Astrocyte (in vitro differentiated cells and primary cell): ENCODE measurements at regions not wholly inside any gene's neighbourhood (a gene's known extent, or its start where the extent isn't known, plus 50 kb on each side); places are given as distances from the start of the nearest gene placed in this dataset.

Source experiments
- DNase-seq: peaks from one replicate; pipeline ENCODE4 v3.0.0-alpha.2; 2010; ENCODE audit warnings: low read depth
- FAIRE-seq: peaks from 2 replicates; lab custom pipeline; 2011; peaks lifted over from hg19 to GRCh38; lab: Jason Lieb, UNC
- H2AFZ ChIP-seq: 2 replicates; pipeline ENCODE4 v1.6.0; 2012; ENCODE audit warnings: low read depth, low read length, inconsistent platforms
- H3K27ac ChIP-seq: 2 replicates; pipeline ENCODE4 v1.5.1; 2011; ENCODE audit warnings: low read depth, low read length, inconsistent platforms
- H3K27me3 ChIP-seq: 2 replicates; pipeline ENCODE4 v1.6.0; 2011; ENCODE audit warnings: low read length, inconsistent platforms; ENCODE audit not compliant: insufficient read depth
- H3K36me3 ChIP-seq: 2 replicates; pipeline ENCODE4 v1.5.1; 2011; ENCODE audit warnings: low read length, inconsistent platforms; ENCODE audit not compliant: insufficient read depth
- H3K4me1 ChIP-seq: 2 replicates; pipeline ENCODE4 v1.5.1; 2011; ENCODE audit warnings: low read length, inconsistent platforms; ENCODE audit not compliant: insufficient read depth
- H3K4me2 ChIP-seq: 2 replicates; pipeline ENCODE4 v1.6.0; 2012; ENCODE audit warnings: low read length, inconsistent platforms
- H3K4me3 ChIP-seq: 2 replicates; pipeline ENCODE4 v1.5.1; 2011; ENCODE audit warnings: low read depth, mild to moderate bottlenecking, low read length, inconsistent platforms; ENCODE audit not compliant: insufficient read depth
- H3K79me2 ChIP-seq: 2 replicates; pipeline ENCODE4 v1.6.0; 2012; ENCODE audit warnings: mild to moderate bottlenecking, low read length, inconsistent platforms; ENCODE audit not compliant: insufficient read depth
- H3K9ac ChIP-seq: 2 replicates; pipeline ENCODE4 v1.6.0; 2012; ENCODE audit warnings: mild to moderate bottlenecking, low read length, inconsistent platforms
- H3K9me3 ChIP-seq: 2 replicates; pipeline ENCODE4 v1.5.1; 2012; ENCODE audit warnings: low read depth, mild to moderate bottlenecking, low read length, inconsistent platforms; ENCODE audit not compliant: insufficient read depth
- H4K20me1 ChIP-seq: 2 replicates; pipeline ENCODE4 v1.6.0; 2012; ENCODE audit warnings: low read length, inconsistent platforms; ENCODE audit not compliant: insufficient read depth
- H3K27ac Mint-ChIP-seq: one replicate; pipeline ENCODE4 v1.8.0; 2021; ENCODE audit warnings: mild to moderate bottlenecking, mixed read lengths; ENCODE audit not compliant: unreplicated experiment
- H3K27me3 Mint-ChIP-seq: one replicate; pipeline ENCODE4 v1.8.0; 2021; ENCODE audit warnings: low read depth, mixed read lengths; ENCODE audit not compliant: unreplicated experiment
- H3K36me3 Mint-ChIP-seq: one replicate; pipeline ENCODE4 v1.8.0; 2021; ENCODE audit warnings: low read depth, mixed read lengths; ENCODE audit not compliant: unreplicated experiment
- H3K4me1 Mint-ChIP-seq: one replicate; pipeline ENCODE4 v1.8.0; 2021; ENCODE audit warnings: low read depth, mixed read lengths; ENCODE audit not compliant: unreplicated experiment
- H3K4me3 Mint-ChIP-seq: one replicate; pipeline ENCODE4 v1.8.0; 2021; ENCODE audit warnings: mild to moderate bottlenecking, moderate library complexity, mixed read lengths; ENCODE audit not compliant: unreplicated experiment
- H3K9me3 Mint-ChIP-seq: one replicate; pipeline ENCODE4 v1.8.0; 2021; ENCODE audit warnings: mild to moderate bottlenecking, mixed read lengths; ENCODE audit not compliant: unreplicated experiment
- CTCF ChIP-seq: IDR thresholded peaks from 2 replicates; pipeline ENCODE4 v1.5.1; 2011; ENCODE audit warnings: low read depth, mild to moderate bottlenecking, inconsistent platforms, low read length, moderate library complexity; ENCODE audit not compliant: insufficient read depth
- EZH2 ChIP-seq: IDR thresholded peaks from 2 replicates; pipeline ENCODE4 v1.6.1; 2012; ENCODE audit warnings: mild to moderate bottlenecking, low read length, inconsistent platforms; ENCODE audit not compliant: insufficient read depth

DNA sequence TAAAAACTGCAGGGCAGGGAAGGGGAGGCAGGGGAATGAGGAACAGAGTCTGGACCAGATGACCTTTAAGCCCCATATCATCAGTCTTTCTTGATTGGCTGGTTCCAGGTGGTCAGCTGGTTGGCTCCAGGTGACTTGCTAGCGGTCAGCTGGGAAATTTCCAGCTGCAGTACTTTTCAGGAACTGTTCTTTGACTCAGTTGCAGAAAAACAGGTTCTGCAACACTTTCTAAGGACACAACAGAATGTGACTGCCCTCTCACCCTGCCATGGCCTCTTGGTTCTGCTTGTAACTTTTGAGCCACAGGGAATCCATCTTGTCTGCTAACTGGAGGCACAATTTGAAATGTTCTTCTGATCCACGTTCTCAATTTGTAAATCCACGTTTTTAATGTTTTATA lies 278.3 kb upstream of the LRATD1 start:
- Histone ChIP-seq H3K9me3 (no peaks in the 10 kb centered on the region), H3K4me2 (no peak overlapping the region), H4K20me1 (no peaks in the 10 kb centered on the region), H3K36me3 (no peaks in the 10 kb centered on the region), H3K27me3 (no peaks in the 10 kb centered on the region), H2AFZ (no peak overlapping the region), H3K27ac (no peak overlapping the region), H3K4me1 (no peaks in the 10 kb centered on the region), H3K79me2 (no peaks in the 10 kb centered on the region), H3K4me3 (no peak overlapping the region), H3K9ac (no peak overlapping the region)
- Mint-ChIP-seq H3K27me3 (no peaks in the 10 kb centered on the region), H3K36me3 (no peaks in the 10 kb centered on the region), H3K9me3 (no peaks in the 10 kb centered on the region), H3K4me3 (no peak overlapping the region), H3K27ac (no peak overlapping the region), H3K4me1 (peaks cover 13% of the 10 kb centered on the region)
- FAIRE-seq, result no peak
- no peak for DNase-seq
- TF ChIP-seq CTCF (no peak), EZH2 (no peak)

DNA sequence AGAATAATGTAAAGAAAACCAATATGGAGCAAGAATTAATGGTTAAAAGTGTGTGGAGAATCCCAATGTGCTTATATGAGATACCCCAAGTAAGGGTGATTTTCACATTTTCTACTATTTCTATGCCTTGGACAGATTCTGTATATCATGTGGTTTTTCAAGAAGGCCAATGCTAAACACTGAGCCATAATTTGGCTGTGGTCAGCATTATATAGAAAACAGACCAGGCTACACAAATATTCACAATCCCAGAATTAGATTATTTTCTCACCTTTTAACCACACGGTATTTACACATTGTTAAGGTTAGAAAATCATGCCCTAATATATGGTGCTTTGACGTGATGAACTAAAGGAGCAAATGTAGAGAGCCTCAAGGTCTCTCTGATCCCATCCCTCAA lies 277.4 kb upstream of the LRATD1 start:
- H4K20me1 ChIP-seq, result no peaks in the 10 kb centered on the region
- no peak overlapping the region for H3K4me3 ChIP-seq
- Mint-ChIP-seq H3K27ac (no peak overlapping the region), H3K4me3 (no peak overlapping the region), H3K36me3 (no peaks in the 10 kb centered on the region), H3K27me3 (no peaks in the 10 kb centered on the region), H3K4me1 (peaks cover 13% of the 10 kb centered on the region), H3K9me3 (no peaks in the 10 kb centered on the region)
- H2AFZ ChIP-seq, result no peak overlapping the region
- H3K9ac ChIP-seq, result no peak overlapping the region
- DNase-seq (no peak), FAIRE-seq (no peak)
- TF ChIP-seq EZH2 (no peak), CTCF (no peak)
- H3K36me3 ChIP-seq, result no peaks in the 10 kb centered on the region
- H3K4me1 ChIP-seq, result no peaks in the 10 kb centered on the region
- no peaks in the 10 kb centered on the region for H3K9me3 ChIP-seq
- H3K79me2 ChIP-seq, result no peaks in the 10 kb centered on the region
- H3K27me3 ChIP-seq, result no peaks in the 10 kb centered on the region
- no peak overlapping the region for H3K27ac ChIP-seq
- no peak overlapping the region for H3K4me2 ChIP-seq

DNA sequence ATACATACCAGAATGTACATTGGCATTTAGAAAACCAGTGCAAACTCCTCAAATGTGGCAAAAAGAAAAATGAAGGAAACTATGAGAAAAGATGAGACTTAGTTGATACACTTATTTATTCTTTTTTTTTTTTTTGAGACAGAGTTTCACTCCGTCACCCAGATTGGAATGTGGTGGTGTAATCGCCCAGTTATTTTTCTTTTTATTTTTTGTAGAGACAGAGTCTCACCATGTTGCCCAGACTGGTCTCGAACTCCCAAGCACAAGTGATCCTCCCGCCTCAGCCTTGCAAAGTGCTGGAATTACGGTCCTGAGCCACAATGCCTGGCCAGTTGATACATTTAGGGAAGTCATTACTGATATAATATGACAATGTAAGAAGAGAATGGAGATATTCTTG lies 274.2 kb upstream of the LRATD1 start:
- H3K27ac ChIP-seq, result no peak overlapping the region
- no peaks in the 10 kb centered on the region for H3K36me3 ChIP-seq
- H4K20me1 ChIP-seq, result no peaks in the 10 kb centered on the region
- DNase-seq (no peak), FAIRE-seq (no peak)
- no peak overlapping the region for H3K4me3 Mint-ChIP-seq
- H3K27me3 Mint-ChIP-seq, result no peaks in the 10 kb centered on the region
- H3K36me3 Mint-ChIP-seq, result no peaks in the 10 kb centered on the region
- H3K4me1 Mint-ChIP-seq, result peaks cover 8% of the 10 kb centered on the region
- no peaks in the 10 kb centered on the region for H3K9me3 Mint-ChIP-seq
- H3K4me2 ChIP-seq, result no peak overlapping the region
- H3K9me3 ChIP-seq, result no peaks in the 10 kb centered on the region
- H3K27ac Mint-ChIP-seq, result peak overlapping the region; percentile 88
- TF ChIP-seq EZH2 (no peak), CTCF (no peak)
- no peak overlapping the region for H3K4me3 ChIP-seq
- H3K9ac ChIP-seq, result no peak overlapping the region
- H3K4me1 ChIP-seq, result no peaks in the 10 kb centered on the region
- no peaks in the 10 kb centered on the region for H3K27me3 ChIP-seq
- no peaks in the 10 kb centered on the region for H3K79me2 ChIP-seq
- H2AFZ ChIP-seq, result no peak overlapping the region
